VCaP (cell line): ENCODE measurements at regions not wholly inside any gene's neighbourhood (a gene's known extent, or its start where the extent isn't known, plus 50 kb on each side); places are given as distances from the start of the nearest gene placed in this dataset.

Source experiments
- H3K27ac ChIP-seq: fragments of 450-650 bp; 2 replicates; pipeline ENCODE4 v1.5.1; 2017
- TF ChIP-seq, protein P1 (sequence below): fragments of 450-650 bp; conservative IDR thresholded peaks from 2 replicates; pipeline ENCODE4 v1.5.1; 2017; ENCODE audit warnings: mild to moderate bottlenecking, moderate library complexity

DNA sequence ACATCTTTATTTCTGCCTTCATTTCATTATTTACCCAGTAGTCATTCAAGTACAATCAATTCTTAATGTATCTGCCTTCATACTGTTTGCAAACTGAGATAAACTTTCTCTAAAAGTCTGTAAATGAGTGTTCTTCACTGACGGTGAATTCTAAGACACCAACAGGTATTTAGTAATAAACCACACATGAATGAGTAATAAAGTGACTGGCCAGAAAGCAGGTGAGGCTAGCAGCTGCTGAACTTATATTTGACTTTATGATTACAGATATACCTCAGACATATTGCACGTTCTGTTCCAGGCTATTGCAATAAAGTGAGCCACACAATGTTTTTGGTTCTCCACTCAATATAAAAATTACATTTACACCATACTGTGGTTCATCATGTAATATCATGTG, 1894.0 kb upstream of the RAG2 start:
- TF ChIP-seq, protein P1, sequence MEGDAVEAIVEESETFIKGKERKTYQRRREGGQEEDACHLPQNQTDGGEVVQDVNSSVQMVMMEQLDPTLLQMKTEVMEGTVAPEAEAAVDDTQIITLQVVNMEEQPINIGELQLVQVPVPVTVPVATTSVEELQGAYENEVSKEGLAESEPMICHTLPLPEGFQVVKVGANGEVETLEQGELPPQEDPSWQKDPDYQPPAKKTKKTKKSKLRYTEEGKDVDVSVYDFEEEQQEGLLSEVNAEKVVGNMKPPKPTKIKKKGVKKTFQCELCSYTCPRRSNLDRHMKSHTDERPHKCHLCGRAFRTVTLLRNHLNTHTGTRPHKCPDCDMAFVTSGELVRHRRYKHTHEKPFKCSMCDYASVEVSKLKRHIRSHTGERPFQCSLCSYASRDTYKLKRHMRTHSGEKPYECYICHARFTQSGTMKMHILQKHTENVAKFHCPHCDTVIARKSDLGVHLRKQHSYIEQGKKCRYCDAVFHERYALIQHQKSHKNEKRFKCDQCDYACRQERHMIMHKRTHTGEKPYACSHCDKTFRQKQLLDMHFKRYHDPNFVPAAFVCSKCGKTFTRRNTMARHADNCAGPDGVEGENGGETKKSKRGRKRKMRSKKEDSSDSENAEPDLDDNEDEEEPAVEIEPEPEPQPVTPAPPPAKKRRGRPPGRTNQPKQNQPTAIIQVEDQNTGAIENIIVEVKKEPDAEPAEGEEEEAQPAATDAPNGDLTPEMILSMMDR = no peak
- H3K27ac ChIP-seq = no peak overlapping the region

DNA sequence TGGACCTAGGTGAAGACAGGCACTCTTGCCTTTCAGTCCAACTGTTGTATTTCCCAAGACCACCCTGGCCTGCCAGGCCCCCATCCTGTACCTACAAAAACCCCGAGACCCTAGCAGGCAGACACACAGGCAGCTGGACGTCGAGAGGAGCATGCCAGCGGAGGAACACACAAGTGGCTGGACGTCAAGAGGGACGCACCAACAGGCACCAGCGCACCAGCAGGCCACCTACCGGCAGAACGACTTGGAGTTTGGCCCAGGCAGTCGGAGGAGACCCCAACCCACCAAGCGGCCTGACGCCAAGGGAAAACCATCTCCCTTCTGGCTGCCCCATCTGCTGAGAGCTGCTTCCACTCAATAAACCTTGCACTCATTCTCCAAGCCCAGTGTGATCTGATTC, 1883.4 kb upstream of the RAG2 start:
- no peak overlapping the region for H3K27ac ChIP-seq
- TF ChIP-seq, protein P1 = no peak

DNA sequence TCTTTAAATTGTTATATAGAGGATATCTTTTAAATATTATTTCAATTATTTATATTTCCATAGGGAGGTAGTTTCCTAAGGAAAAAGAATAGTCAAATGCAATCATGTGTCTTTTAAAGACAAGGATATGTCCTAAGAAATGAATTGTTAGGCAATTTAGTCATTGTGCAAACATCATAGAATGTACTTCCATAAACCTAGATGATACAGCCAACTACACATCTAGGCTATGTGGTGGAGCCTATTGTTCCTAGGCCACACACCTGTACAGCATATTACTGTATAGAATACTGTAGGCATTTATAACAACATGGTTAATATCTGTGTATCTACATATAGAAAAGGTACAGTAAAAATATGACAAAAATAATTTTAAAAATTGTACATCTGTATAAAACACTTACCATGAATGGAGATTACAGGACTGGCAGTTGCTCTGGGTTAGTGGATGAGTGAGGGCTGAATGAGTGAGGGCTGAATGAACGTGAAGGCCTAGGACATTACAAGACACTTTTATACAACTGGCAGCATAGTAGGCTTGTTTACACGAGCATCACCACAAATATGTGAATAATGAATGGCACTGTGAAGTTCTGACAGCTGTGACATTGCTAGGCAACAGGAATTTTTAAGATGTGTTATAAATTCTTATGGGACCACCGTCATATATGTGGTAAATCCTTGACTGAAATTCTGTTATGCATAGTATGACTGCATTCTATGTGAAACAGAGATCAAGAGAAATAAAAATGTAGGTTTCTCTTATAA, 1879.0 kb upstream of the RAG2 start:
- H3K27ac ChIP-seq = no peak overlapping the region
- TF ChIP-seq, protein P1 = no peak

DNA sequence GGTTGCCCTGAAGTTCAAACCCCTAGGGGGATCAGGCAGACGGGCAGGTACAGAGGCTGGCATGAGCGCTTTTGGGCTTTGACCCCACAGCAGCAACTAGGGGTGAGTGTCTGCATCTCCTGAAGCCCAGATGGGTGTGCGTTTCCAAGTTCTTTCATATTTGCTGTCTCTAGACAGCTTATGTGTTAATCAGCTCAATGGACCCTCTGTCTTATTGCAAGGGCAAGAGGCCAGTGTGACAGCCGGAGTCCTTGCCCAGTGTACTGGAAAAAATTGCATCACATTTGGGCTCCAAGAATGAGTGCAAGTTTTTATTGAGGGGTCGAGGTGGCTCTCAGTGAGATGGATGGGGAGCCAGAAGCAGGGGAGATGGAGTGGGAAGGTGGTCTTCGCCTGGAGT, 1863.7 kb upstream of the RAG2 start:
- TF ChIP-seq, protein P1 = no peak
- H3K27ac ChIP-seq = peak overlapping the region; percentile 73

DNA sequence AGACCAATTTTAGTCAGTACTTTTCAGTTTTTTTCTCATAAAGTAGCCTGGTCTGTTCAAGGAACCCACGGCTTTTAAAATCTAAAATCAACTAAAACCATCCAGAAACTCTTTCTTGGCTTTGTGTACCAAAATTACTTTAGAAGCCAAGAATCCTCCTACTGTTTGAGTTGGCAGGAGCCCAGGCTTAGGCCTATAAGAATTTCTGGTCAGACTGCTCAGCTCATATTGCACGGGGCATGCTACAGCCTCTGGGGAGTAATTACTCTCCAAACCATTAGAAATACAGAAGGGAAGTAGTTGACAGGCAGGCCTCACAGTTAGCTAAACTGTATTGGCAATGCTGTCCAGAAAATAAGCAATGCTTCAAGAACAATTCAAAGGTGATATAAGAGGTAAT, 1862.9 kb upstream of the RAG2 start:
- H3K27ac ChIP-seq = peak overlapping the region; percentile 73
- TF ChIP-seq, protein P1 = no peak

DNA sequence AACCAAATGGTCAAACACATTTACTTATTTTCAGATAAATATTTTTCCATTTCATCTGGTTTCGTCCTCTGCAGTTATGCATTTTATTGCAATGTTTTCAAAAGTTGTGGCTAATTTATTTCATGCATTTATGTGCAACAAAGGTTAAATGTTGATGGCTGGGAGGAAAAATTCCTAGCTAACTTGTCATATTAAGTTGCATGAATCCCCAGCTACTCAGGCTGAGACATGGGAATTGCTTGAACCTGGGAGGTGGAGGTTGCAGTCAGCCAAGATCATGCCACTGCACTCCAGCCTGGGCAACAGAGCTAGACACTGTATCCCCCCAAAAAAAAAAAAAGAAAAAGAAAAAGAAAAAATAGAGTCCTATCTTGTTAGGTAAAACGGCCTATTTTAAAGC, 1862.4 kb upstream of the RAG2 start:
- H3K27ac ChIP-seq = peak overlapping the region; percentile 73
- TF ChIP-seq, protein P1 = no peak

DNA sequence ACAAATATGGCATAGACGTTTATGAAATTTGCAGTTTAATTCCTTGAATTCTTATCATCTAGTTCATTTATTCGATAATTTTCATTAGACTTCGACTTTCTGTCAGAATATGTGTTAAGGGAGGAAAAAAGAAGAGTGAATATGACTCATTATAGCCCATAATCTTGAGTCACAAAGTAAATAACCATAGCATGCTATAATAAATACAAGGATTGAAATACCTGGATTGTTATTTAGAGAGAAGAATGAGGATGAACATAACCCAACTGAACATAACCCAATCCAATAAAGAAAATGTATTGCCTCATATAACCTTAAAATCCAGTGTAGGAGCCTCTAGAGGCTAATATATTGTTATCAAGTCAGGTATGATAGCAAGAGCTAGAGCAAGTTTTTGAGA, 1858.3 kb upstream of the RAG2 start:
- no peak overlapping the region for H3K27ac ChIP-seq
- TF ChIP-seq, protein P1 = no peak
